ENCODE measurements at regions not wholly inside any gene's neighbourhood (a gene's known extent, or its start where the extent isn't known, plus 50 kb on each side); places are given as distances from the start of the nearest gene placed in this dataset.

DNA sequence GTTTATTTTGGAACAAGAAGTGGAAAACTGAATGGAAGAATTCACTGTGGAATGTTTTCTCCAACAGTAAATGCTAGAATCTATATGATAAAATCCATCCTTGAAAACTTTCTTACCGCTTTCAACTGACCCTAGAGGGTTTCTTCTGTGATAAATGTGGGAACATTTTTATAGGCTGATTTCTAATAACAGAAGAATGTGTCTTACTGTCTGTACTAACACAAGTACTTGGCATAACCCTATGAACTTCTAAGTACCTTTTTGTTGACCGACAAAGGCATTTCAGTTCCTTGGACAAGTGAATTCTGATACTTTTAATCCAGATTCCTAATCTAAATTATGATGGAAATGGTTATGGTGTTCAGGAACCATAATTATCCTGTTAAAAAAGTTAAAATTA is 1109.7 kb upstream of the FLRT2 start:
- TF ChIP-seq, protein P1, sequence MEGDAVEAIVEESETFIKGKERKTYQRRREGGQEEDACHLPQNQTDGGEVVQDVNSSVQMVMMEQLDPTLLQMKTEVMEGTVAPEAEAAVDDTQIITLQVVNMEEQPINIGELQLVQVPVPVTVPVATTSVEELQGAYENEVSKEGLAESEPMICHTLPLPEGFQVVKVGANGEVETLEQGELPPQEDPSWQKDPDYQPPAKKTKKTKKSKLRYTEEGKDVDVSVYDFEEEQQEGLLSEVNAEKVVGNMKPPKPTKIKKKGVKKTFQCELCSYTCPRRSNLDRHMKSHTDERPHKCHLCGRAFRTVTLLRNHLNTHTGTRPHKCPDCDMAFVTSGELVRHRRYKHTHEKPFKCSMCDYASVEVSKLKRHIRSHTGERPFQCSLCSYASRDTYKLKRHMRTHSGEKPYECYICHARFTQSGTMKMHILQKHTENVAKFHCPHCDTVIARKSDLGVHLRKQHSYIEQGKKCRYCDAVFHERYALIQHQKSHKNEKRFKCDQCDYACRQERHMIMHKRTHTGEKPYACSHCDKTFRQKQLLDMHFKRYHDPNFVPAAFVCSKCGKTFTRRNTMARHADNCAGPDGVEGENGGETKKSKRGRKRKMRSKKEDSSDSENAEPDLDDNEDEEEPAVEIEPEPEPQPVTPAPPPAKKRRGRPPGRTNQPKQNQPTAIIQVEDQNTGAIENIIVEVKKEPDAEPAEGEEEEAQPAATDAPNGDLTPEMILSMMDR (IDR thresholded peaks at IDR 0.05) = no peak
- TF ChIP-seq POLR2A (IDR thresholded peaks at IDR 0.05) = no peak
